OCI-LY1 (cell line): ENCODE measurements at regions not wholly inside any gene's neighbourhood (a gene's known extent, or its start where the extent isn't known, plus 50 kb on each side); places are given as distances from the start of the nearest gene placed in this dataset.

ENCODE experiments used
- H2AFZ ChIP-seq: fragments of 200-600 bp; sonication (generic), shearing (Covaris generic); 2 replicates; pipeline ENCODE4 v1.6.0; 2014; ENCODE audit warnings: antibody characterized with exemption, mild to moderate bottlenecking, low read length
- H3F3A ChIP-seq: fragments of 200-600 bp; sonication (generic), shearing (Covaris generic); 2 replicates; pipeline ENCODE4 v1.6.0; 2014; ENCODE audit warnings: mild to moderate bottlenecking, antibody characterized with exemption, low read length, moderate library complexity; ENCODE audit not compliant: insufficient read depth
- H3K27ac ChIP-seq: fragments of 200-600 bp; sonication (generic); 2 replicates; pipeline ENCODE4 v1.5.1; 2014; ENCODE audit warnings: low read length, mixed run types, mild to moderate bottlenecking, low read depth; ENCODE audit not compliant: poor library complexity, severe bottlenecking
- H3K27me3 ChIP-seq: fragments of 200-600 bp; sonication (generic); 2 replicates; pipeline ENCODE4 v1.6.0; 2014; ENCODE audit warnings: antibody characterized with exemption, mild to moderate bottlenecking, low read length, moderate library complexity; ENCODE audit not compliant: insufficient read depth
- H3K36me3 ChIP-seq: fragments of 200-600 bp; sonication (generic); 2 replicates; pipeline ENCODE4 v1.6.1; 2014; ENCODE audit warnings: mild to moderate bottlenecking, antibody characterized with exemption, low read length, moderate library complexity, mixed read lengths; ENCODE audit not compliant: insufficient read depth
- H3K4me1 ChIP-seq: fragments of 200-600 bp; sonication (generic); 2 replicates; pipeline ENCODE4 v1.5.1; 2014; ENCODE audit warnings: mild to moderate bottlenecking, low read length, moderate library complexity; ENCODE audit not compliant: insufficient read depth, severe bottlenecking
- H3K4me2 ChIP-seq: fragments of 200-600 bp; sonication (generic), shearing (Covaris generic); 2 replicates; pipeline ENCODE4 v1.6.1; 2014; ENCODE audit warnings: low read length
- H3K4me3 ChIP-seq: fragments of 200-600 bp; sonication (generic); 2 replicates; pipeline ENCODE4 v1.5.1; 2014; ENCODE audit warnings: low read length, low read depth, mild to moderate bottlenecking, mixed read lengths; ENCODE audit not compliant: poor library complexity, severe bottlenecking
- H3K79me2 ChIP-seq: fragments of 200-600 bp; shearing (Covaris generic); 2 replicates; pipeline ENCODE4 v1.6.1; 2016; ENCODE audit warnings: mixed run types, low read length, mixed read lengths; ENCODE audit not compliant: insufficient read depth
- H3K9ac ChIP-seq: fragments of 200-600 bp; sonication (generic), shearing (Covaris generic); 2 replicates; pipeline ENCODE4 v1.6.1; 2014; ENCODE audit warnings: mild to moderate bottlenecking, low read length, mixed read lengths
- H3K9me2 ChIP-seq: fragments of 200-600 bp; sonication (generic), shearing (Covaris generic); 2 replicates; pipeline ENCODE4 v1.6.1; 2014; ENCODE audit warnings: low read depth, mild to moderate bottlenecking, low read length, mixed read lengths
- H3K9me3 ChIP-seq: fragments of 200-600 bp; shearing (Covaris generic); 2 replicates; pipeline ENCODE4 v1.6.1; 2014; ENCODE audit warnings: low read length, mixed read lengths
- H4K20me1 ChIP-seq: fragments of 200-600 bp; sonication (generic), shearing (Covaris generic); 2 replicates; pipeline ENCODE4 v1.6.0; 2016; ENCODE audit warnings: mild to moderate bottlenecking, low read length; ENCODE audit not compliant: insufficient read depth
- EZH2 ChIP-seq: fragments of 200-600 bp; sonication (generic), shearing (Covaris generic); IDR thresholded peaks from 2 replicates; pipeline ENCODE4 v1.8.0; 2017; ENCODE audit warnings: borderline replicate concordance, mixed run types, mild to moderate bottlenecking, antibody characterized with exemption, low read length, moderate library complexity, mixed read lengths
- TF ChIP-seq, protein P1 (sequence below): fragments of 200-600 bp; sonication (generic), shearing (Covaris generic); IDR thresholded peaks from 2 replicates; pipeline ENCODE4 v1.5.1; 2017; ENCODE audit warnings: mild to moderate bottlenecking, antibody characterized with exemption, low read length, moderate library complexity, mixed read lengths

- TF ChIP-seq EZH2 = no peak
- TF ChIP-seq, protein P1, sequence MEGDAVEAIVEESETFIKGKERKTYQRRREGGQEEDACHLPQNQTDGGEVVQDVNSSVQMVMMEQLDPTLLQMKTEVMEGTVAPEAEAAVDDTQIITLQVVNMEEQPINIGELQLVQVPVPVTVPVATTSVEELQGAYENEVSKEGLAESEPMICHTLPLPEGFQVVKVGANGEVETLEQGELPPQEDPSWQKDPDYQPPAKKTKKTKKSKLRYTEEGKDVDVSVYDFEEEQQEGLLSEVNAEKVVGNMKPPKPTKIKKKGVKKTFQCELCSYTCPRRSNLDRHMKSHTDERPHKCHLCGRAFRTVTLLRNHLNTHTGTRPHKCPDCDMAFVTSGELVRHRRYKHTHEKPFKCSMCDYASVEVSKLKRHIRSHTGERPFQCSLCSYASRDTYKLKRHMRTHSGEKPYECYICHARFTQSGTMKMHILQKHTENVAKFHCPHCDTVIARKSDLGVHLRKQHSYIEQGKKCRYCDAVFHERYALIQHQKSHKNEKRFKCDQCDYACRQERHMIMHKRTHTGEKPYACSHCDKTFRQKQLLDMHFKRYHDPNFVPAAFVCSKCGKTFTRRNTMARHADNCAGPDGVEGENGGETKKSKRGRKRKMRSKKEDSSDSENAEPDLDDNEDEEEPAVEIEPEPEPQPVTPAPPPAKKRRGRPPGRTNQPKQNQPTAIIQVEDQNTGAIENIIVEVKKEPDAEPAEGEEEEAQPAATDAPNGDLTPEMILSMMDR = no peak
- no peaks in the 10 kb centered on the region for H3F3A ChIP-seq
- H3K27me3 ChIP-seq = no peaks in the 10 kb centered on the region
- no peaks in the 10 kb centered on the region for H3K9me2 ChIP-seq
- no peak overlapping the region for H2AFZ ChIP-seq
- no peaks in the 10 kb centered on the region for H3K9me3 ChIP-seq
- H3K9ac ChIP-seq = no peak overlapping the region
- H3K36me3 ChIP-seq = no peaks in the 10 kb centered on the region
- no peak overlapping the region for H3K27ac ChIP-seq
- no peak overlapping the region for H3K4me2 ChIP-seq
- H3K79me2 ChIP-seq = no peaks in the 10 kb centered on the region
- no peaks in the 10 kb centered on the region for H4K20me1 ChIP-seq
- no peak overlapping the region for H3K4me3 ChIP-seq
- no peaks in the 10 kb centered on the region for H3K4me1 ChIP-seq
Observed at GRCh38 chr14:26963711-26964110, 365.9 kb upstream of the NOVA1 start.

GRCh38 chr14:26965490-26965889 lies 367.7 kb upstream of the NOVA1 start:
- H3K27ac ChIP-seq = no peak overlapping the region
- H3K79me2 ChIP-seq = no peaks in the 10 kb centered on the region
- H3K9ac ChIP-seq = no peak overlapping the region
- H2AFZ ChIP-seq = no peak overlapping the region
- TF ChIP-seq, protein P1 = no peak
- no peak for TF ChIP-seq EZH2
- H4K20me1 ChIP-seq = no peaks in the 10 kb centered on the region
- no peaks in the 10 kb centered on the region for H3K4me1 ChIP-seq
- no peak overlapping the region for H3K4me3 ChIP-seq
- H3K9me2 ChIP-seq = no peaks in the 10 kb centered on the region
- H3F3A ChIP-seq = no peaks in the 10 kb centered on the region
- H3K9me3 ChIP-seq = no peaks in the 10 kb centered on the region
- H3K27me3 ChIP-seq = no peaks in the 10 kb centered on the region
- no peak overlapping the region for H3K4me2 ChIP-seq
- no peaks in the 10 kb centered on the region for H3K36me3 ChIP-seq

DNA sequence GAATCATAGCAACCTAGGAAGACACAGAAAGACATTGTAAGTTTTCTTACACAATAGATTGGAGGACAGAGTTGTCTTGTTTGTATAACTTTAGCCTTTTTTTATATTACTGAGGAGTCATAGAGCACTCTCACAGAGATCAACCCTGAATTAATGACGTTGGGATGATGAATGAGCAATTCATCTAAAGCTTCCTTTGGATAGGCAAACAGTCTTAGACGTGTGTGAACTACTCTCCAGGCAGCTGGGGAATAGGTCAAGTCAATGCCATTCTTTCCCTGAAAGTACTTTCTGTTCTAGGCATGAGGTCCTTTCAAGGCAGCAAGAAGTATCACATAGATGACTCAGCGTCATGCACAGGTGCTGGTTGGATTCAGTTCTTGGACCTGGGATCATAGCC lies 369.1 kb upstream of the NOVA1 start:
- Histone ChIP-seq H4K20me1 (no peaks in the 10 kb centered on the region), H3K4me2 (no peak overlapping the region), H3K36me3 (no peaks in the 10 kb centered on the region)

More for the DNA sequence above, 369.1 kb upstream of the NOVA1 start:
- Histone ChIP-seq H3K9me2 (no peaks in the 10 kb centered on the region), H3K4me3 (no peak overlapping the region), H3K27ac (no peak overlapping the region), H3K27me3 (no peaks in the 10 kb centered on the region), H2AFZ (no peak overlapping the region), H3F3A (no peaks in the 10 kb centered on the region), H3K79me2 (no peaks in the 10 kb centered on the region), H3K4me1 (no peaks in the 10 kb centered on the region), H3K9me3 (no peaks in the 10 kb centered on the region), H3K9ac (no peak overlapping the region)
- TF ChIP-seq, protein P1 = no peak
- no peak for TF ChIP-seq EZH2
